Suprapubic skin (tissue), 4 donors: ENCODE measurements at regions not wholly inside any gene's neighbourhood (a gene's known extent, or its start where the extent isn't known, plus 50 kb on each side); places are given as distances from the start of the nearest gene placed in this dataset.
A peak's percentile ranks its signal among the peaks of the same experiment; 100 is the strongest.

Source experiments
- DNase-seq, 2 donors: peaks; one replicate each; pipeline ENCODE4 v3.0.0-alpha.2; 2019; ENCODE audit warnings: low spot score in 2 of 2
- H3K27ac ChIP-seq: fragments of 200-600 bp; sonication (generic); one replicate; pipeline ENCODE4 v1.5.1; 2019
- H3K27me3 ChIP-seq: fragments of 200-600 bp; sonication (generic); one replicate; pipeline ENCODE4 v1.5.1; 2019
- H3K36me3 ChIP-seq: fragments of 200-600 bp; sonication (generic); one replicate; pipeline ENCODE4 v1.5.1; 2019
- H3K4me1 ChIP-seq: fragments of 200-600 bp; sonication (generic); one replicate; pipeline ENCODE4 v1.5.1; 2019
- H3K4me3 ChIP-seq: fragments of 200-600 bp; sonication (generic); one replicate; pipeline ENCODE4 v1.5.1; 2019; ENCODE audit warnings: mild to moderate bottlenecking
- H3K9me3 ChIP-seq: fragments of 200-600 bp; sonication (generic); one replicate; pipeline ENCODE4 v1.5.1; 2019
- CTCF ChIP-seq, 2 donors: fragments of 200-600 bp in 1 of 2; fragments of 450-650 bp in 1 of 2; sonication (generic) in 1 of 2; IDR thresholded peaks; one replicate each; pipeline ENCODE4 v1.5.1; 2016 to 2019; ENCODE audit warnings: antibody characterized with exemption in 2 of 2, mild to moderate bottlenecking in 1 of 2, moderate library complexity in 1 of 2
- EP300 ChIP-seq: sonication (generic); formaldehyde crosslinking; IDR thresholded peaks from one replicate; pipeline ENCODE4 v1.6.1; 2017; ENCODE audit warnings: antibody characterized with exemption
- POLR2A ChIP-seq, 2 donors: fragments of 450-650 bp; IDR thresholded peaks; one replicate each; pipeline ENCODE4 v1.6.1; 2017; ENCODE audit warnings: antibody characterized with exemption in 2 of 2, mild to moderate bottlenecking in 2 of 2, moderate library complexity in 2 of 2
- POLR2AphosphoS5 ChIP-seq, 3 donors: sonication (generic); formaldehyde crosslinking; IDR thresholded peaks; one replicate each; pipeline ENCODE4 v1.6.1; 2017; ENCODE audit warnings: antibody characterized with exemption in 3 of 3
- WGBS: methylation state at CpG from one replicate; pipeline ENCODE4 v1.1.5; 2018; 5-methylcytosine and 5-hydroxymethylcytosine counted together

- no peaks in the 10 kb centered on the region for H3K36me3 ChIP-seq
- H3K27me3 ChIP-seq: no peaks in the 10 kb centered on the region
- H3K9me3 ChIP-seq: no peaks in the 10 kb centered on the region
- no peaks in the 10 kb centered on the region for H3K4me1 ChIP-seq
- no peak for TF ChIP-seq EP300
- no peak for DNase-seq
- H3K4me3 ChIP-seq: no peak overlapping the region
- H3K27ac ChIP-seq: no peak overlapping the region
- 78% methylated on average over 7 of the region's 7 CpGs for WGBS
Observed at GRCh38 chr2:191538334-191538903, 139.5 kb upstream of the NABP1 start.

DNA sequence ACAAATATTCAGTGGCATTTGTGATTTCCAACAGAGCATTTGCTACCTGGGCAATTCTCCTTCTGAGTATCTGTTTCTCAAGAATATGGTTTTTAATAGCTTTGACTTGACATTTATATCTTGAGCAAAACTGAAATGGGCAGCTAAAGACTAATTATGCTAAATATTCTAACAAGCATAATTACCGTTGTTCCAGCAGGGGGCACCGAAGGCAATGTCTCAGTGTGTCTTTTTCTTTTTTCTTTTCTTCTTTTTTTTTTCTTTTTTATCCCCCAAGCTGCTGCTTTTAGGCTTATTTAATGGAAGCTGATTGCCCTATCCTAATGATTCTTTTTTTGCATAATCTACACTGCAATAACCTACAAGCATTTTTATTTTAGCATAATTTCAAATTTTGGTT lies 138.9 kb upstream of the NABP1 start:
- no peaks in the 10 kb centered on the region for H3K27me3 ChIP-seq
- H3K36me3 ChIP-seq: no peaks in the 10 kb centered on the region
- H3K9me3 ChIP-seq: no peaks in the 10 kb centered on the region
- no peak overlapping the region for H3K4me3 ChIP-seq
- no peak for TF ChIP-seq EP300
- TF ChIP-seq POLR2AphosphoS5 (IDR thresholded peaks at IDR 0.05): no peak
- TF ChIP-seq CTCF (IDR thresholded peaks at IDR 0.05): peak in 1 of 2 donors; percentile 16
- TF ChIP-seq POLR2A (IDR thresholded peaks at IDR 0.05): no peak
- H3K27ac ChIP-seq: no peak overlapping the region
- no peak for DNase-seq
- WGBS: 15% methylated on average over 2 of the region's 2 CpGs
- H3K4me1 ChIP-seq: no peaks in the 10 kb centered on the region

GRCh38 chr2:191540681-191541080 lies 137.3 kb upstream of the NABP1 start:
- no peaks in the 10 kb centered on the region for H3K27me3 ChIP-seq
- no peak for DNase-seq
- H3K36me3 ChIP-seq: no peaks in the 10 kb centered on the region
- no peak overlapping the region for H3K4me3 ChIP-seq
- no peak overlapping the region for H3K27ac ChIP-seq
- H3K9me3 ChIP-seq: no peaks in the 10 kb centered on the region
- WGBS: 76% methylated on average over 2 of the region's 2 CpGs
- TF ChIP-seq CTCF (IDR thresholded peaks at IDR 0.05): no peak
- no peak for TF ChIP-seq POLR2AphosphoS5 (IDR thresholded peaks at IDR 0.05)
- TF ChIP-seq EP300: no peak
- TF ChIP-seq POLR2A (IDR thresholded peaks at IDR 0.05): no peak
- H3K4me1 ChIP-seq: no peaks in the 10 kb centered on the region

- TF ChIP-seq EP300 (no peak), CTCF (IDR thresholded peaks at IDR 0.05) (no peak), POLR2A (IDR thresholded peaks at IDR 0.05) (no peak), POLR2AphosphoS5 (IDR thresholded peaks at IDR 0.05) (no peak)
- Histone ChIP-seq H3K27me3 (no peaks in the 10 kb centered on the region), H3K9me3 (no peaks in the 10 kb centered on the region), H3K27ac (no peak overlapping the region), H3K4me3 (no peak overlapping the region), H3K36me3 (no peaks in the 10 kb centered on the region), H3K4me1 (no peaks in the 10 kb centered on the region)
- 19% methylated on average over 2 of the region's 2 CpGs for WGBS
- DNase-seq: no peak
Observed at GRCh38 chr2:191543708-191544107, 134.2 kb upstream of the NABP1 start.

GRCh38 chr2:191544461-191545062 lies 133.4 kb upstream of the NABP1 start:
- TF ChIP-seq EP300 (no peak), POLR2A (IDR thresholded peaks at IDR 0.05) (no peak), POLR2AphosphoS5 (IDR thresholded peaks at IDR 0.05) (no peak), CTCF (IDR thresholded peaks at IDR 0.05) (no peak)
- no peaks in the 10 kb centered on the region for H3K36me3 ChIP-seq

GRCh38 chr2:191545361-191545760 lies 132.6 kb upstream of the NABP1 start:
- no peak for DNase-seq
- Histone ChIP-seq H3K27me3 (no peaks in the 10 kb centered on the region), H3K36me3 (no peaks in the 10 kb centered on the region), H3K27ac (no peak overlapping the region), H3K9me3 (no peaks in the 10 kb centered on the region), H3K4me1 (no peaks in the 10 kb centered on the region), H3K4me3 (no peak overlapping the region)
- WGBS: 90% methylated on average over 2 of the region's 2 CpGs
- TF ChIP-seq EP300: no peak
- no peak for TF ChIP-seq POLR2A (IDR thresholded peaks at IDR 0.05)

More at GRCh38 chr2:191544461-191545062, 133.4 kb upstream of the NABP1 start:
- Histone ChIP-seq H3K4me1 (no peaks in the 10 kb centered on the region), H3K9me3 (no peaks in the 10 kb centered on the region), H3K27ac (no peak overlapping the region), H3K27me3 (no peaks in the 10 kb centered on the region), H3K4me3 (no peak overlapping the region)
- no peak for DNase-seq
